Activated CD8-positive, alpha-beta memory T cell treated with anti-CD3 and anti-CD28 coated beads for 1 hour (primary cell): ENCODE measurements at regions not wholly inside any gene's neighbourhood (a gene's known extent, or its start where the extent isn't known, plus 50 kb on each side); places are given as distances from the start of the nearest gene placed in this dataset.
"Not testable (repeated sequence)": the region's sequence is repeated elsewhere in the genome, so short reads cannot be mapped to it uniquely, and the experiment has no call there.

Experiments used
- DNase-seq, 2 donors: peaks; one replicate each; pipeline ENCODE4 v3.0.0-alpha.2; 2020; ENCODE audit warnings: low read depth in 1 of 2; ENCODE audit errors: extremely low read depth in 1 of 2

DNA sequence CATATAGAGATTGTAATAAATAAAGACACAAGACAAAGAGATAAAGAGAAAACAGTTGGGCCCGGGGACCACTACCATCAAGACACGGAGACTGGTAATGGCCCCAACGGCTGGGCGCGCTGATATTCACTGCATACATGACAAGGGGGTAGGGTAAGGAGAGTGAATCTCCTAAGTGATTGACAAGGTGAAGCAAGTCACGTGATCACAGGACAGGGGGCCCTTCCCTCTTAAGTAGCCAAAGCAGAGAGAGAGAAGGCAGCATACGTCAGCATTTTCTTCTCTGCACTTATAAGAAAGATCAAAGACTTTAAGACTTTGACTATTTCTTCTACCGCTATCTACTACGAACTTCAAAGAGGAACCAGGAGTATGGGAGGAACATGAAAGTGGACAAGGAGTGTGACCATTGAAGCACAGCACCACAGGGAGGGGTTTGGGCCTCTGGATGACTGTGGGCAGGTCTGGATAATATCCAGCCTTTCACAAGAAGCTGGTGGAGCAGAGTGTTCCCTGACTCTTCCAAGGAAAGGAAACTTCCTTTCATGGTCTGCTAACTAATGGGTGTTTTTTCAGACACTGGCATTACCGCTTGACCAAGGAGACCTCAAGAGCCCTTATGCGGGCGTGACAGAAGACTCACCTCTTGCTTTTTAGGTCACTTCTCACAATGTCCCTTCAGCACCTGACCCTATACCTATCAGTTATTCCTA is 75.6 kb downstream of the MRPL39 start:
- not testable (repeated sequence) for DNase-seq

- DNase-seq, result no peak
Observed at GRCh38 chr21:25528515-25528914, 78.8 kb downstream of the MRPL39 start.

GRCh38 chr21:25518491-25518911 is 88.8 kb downstream of the MRPL39 start:
- no peak for DNase-seq

- DNase-seq, result no peak
Observed at GRCh38 chr21:25515484-25516405, 91.5 kb downstream of the MRPL39 start.

DNA sequence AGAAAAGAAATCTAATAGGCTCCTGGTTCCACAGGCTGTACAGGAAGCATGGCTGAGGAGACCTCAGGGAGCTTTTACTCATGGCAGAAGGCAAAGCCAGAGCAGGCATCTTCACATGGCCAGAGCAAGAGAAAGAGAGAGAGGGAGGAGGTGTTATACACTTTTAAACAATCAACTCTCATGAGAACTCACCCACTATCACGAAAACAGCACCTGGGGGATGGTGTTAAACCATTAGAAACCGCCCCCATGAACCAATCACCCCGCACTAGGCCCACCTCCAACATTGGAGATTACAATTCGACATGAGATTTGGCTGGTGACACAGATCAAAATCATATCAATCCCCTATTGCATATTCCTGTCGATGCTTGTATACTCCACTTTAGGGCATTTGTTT is 93.5 kb downstream of the MRPL39 start:
- DNase-seq, result no peak

GRCh38 chr21:25512095-25513081 is 94.9 kb downstream of the MRPL39 start:
- no peak for DNase-seq

- DNase-seq, result no peak
Observed at GRCh38 chr21:25509862-25510261, 97.4 kb downstream of the MRPL39 start.

DNA sequence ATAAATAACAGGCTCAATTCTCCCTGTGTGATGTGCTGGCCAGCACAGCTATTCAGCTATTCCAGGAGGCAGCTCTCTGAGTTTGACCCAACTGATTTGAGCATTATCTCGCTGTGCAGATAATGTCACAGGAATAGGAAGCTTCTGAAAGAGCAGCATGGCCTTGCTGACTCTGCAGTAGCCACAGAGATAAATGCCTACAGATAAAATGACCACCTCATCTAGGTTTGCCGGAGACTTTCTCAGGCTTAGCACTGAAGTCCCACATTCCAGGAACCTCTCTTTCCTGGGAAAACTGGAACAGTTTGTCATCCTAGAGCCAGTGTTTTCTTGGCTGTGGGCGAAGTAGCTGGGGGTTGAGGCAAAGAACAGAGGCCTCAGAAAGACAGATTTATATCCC is 98.9 kb downstream of the MRPL39 start:
- no peak for DNase-seq

- DNase-seq, result no peak
Observed at GRCh38 chr21:25507522-25507921, 99.8 kb downstream of the MRPL39 start.

DNA sequence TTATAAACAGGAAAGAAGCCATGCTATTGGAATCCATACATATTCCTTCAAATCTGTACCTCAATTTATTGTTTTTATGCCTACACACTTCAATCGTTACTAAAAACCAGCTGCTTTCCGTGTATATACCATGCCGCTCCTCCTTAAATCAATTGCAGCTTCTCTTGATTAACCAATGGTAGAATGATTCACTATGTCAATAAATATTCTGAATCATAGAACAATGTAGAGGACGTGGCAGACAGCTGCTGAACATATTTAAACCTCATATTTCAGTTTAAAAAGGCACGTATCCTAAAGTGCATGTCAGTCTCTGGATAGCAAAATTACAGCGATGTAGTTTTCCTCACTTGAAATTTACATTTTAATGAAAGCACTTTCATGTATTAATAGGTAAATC is 100.4 kb downstream of the MRPL39 start:
- DNase-seq, result no peak

GRCh38 chr21:25506261-25506660 is 101.0 kb downstream of the MRPL39 start:
- no peak for DNase-seq

GRCh38 chr21:25503981-25504380 is 103.3 kb downstream of the MRPL39 start:
- no peak for DNase-seq

DNA sequence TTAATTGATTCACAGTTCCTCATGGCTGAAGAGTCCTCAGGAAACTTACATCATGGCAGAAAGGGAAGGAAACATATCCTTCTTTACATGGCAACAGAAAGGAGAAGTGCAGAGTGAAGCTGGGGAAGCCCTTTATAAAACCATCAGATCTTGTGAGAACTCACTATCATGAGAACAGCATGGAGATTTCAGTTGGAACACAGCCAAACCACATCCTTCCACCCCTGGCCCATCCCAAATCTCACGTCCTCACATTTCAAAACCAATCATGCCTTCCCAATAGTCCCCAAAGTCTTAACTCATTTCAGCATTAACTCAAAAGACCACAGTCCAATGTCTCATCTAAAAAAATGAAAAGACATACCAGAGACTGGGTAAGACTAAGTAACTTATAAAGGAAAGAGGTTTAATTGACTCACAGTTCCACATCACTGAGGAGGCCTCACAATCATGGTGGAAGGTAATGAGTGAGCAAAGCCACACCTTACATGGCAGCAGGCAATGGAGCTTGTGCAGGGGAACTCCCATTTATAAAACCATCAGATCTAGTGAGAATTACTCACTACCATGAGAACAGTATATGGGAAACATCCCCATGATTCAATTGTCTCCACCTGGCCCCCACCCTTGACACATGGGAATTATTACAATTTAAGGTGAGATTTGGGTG is 105.2 kb downstream of the MRPL39 start:
- DNase-seq, result no peak

- no peak for DNase-seq
Observed at GRCh38 chr21:25501462-25501861, 105.8 kb downstream of the MRPL39 start.

GRCh38 chr21:25500598-25500997 is 106.7 kb downstream of the MRPL39 start:
- DNase-seq, result no peak

DNA sequence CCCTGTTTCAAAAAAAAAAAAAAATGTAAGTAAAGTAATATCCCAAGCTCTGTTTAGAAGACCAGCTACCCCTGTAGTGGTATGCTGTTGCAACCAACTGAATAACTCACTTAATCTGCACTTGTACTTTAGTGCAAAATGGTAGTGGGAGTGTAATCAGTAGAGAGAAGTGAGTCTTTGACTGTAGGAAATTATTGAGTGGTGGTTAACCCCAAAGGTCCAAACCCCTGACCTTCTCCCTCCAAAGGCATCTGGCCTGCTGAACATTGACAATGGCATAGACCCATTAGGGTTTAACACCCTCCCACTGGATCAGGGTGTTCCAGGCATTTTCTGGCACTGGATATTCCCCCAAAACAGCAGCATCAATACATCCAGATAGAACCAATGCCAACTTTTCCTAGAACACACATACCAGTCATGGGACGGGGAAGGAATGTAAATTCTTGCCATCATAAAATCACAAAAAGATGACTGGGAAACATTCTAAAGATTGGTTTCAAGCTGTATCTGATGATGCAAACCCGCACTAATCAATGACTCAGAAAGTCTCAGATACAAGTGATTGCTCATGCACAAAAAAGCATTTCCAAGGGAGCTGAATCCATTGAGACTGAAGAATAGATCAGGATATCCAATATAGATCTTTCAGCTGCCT is 110.3 kb downstream of the MRPL39 start:
- no peak for DNase-seq

- no peak for DNase-seq
Observed at GRCh38 chr21:25494804-25495203, 112.5 kb downstream of the MRPL39 start.

DNA sequence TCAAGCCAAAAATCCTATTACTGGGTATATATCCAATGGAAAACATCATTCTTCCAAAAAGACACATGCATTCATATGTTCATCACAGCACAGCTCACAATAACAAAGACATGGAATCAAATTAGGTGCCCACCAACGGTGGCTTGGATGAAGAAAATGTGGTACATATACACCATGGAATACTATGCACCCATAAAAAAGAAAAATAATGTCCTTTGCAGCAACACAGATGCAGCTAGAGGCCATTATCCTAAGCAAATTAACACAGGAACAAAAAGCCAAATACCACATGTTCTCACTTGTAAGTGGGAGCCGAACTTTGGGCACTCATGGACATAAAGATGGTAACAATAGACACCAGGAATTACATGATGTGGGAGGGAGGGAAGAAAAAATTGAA is 113.6 kb downstream of the MRPL39 start:
- DNase-seq, result no peak

DNA sequence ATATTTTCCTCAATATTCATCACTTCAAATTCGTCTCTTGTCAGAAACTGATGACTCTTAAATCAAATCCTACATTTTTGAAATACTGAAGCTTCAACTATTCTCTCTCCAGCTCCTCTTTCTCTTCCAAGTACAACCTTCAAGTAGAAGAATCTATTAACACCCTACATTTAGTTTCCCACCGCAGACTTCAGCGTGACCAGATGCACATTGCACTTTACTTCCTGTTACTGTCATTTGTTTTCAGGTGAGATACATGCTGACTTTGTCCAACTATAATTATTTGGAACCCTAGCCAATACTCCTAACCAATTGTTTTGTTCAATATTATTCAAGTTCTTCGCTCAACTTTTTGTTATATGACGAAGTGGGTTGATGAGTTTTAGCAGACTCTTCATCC is 116.0 kb downstream of the MRPL39 start:
- DNase-seq, result no peak

- no peak for DNase-seq
Observed at GRCh38 chr21:25490742-25491141, 116.5 kb downstream of the MRPL39 start.
